ENCODE measurements at regions not wholly inside any gene's neighbourhood (a gene's known extent, or its start where the extent isn't known, plus 50 kb on each side); places are given as distances from the start of the nearest gene placed in this dataset.

DNA sequence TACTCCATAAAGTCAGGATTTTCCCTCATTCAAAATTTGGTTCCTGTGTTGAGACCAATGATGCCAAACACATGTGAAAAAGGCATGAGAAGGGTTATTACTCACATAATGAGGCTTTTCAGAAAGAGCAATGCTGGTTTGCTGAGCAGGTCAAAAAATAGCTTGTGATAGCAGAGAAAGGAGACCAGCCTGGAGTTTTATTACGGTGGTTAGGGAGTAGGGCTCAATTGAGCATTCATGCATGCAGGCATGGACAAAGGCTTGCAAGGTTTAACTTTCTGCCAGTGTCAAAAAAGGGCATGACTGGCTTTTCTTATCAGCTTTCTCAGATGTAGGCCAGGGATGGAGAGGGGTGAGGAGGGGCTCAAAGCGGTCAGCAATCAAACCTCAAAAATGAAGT, 628.3 kb downstream of the DNAH5 start:
- H3K4me3 Mint-ChIP-seq (ENCODE audit: unreplicated experiment), result no peak overlapping the region

DNA sequence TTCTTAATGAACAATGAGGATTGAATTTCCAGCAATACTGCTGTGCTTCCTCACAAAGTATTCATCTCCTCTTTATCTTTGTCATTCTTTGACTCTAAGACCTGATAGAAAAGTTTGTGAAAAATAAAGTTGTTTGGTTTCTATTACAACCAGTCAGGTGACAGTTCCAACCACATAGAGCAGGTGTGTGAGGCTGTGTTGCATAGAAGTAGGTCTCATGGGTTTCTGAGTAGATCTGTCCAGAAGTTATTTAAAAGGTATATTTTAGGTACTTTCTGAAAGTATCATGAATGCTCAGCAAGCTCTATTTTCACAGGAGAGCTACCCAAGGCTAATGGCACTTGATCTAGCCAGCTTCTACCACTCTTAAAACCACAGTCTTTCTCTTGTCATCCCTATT, 637.0 kb downstream of the DNAH5 start:
- TF ChIP-seq, protein P1, sequence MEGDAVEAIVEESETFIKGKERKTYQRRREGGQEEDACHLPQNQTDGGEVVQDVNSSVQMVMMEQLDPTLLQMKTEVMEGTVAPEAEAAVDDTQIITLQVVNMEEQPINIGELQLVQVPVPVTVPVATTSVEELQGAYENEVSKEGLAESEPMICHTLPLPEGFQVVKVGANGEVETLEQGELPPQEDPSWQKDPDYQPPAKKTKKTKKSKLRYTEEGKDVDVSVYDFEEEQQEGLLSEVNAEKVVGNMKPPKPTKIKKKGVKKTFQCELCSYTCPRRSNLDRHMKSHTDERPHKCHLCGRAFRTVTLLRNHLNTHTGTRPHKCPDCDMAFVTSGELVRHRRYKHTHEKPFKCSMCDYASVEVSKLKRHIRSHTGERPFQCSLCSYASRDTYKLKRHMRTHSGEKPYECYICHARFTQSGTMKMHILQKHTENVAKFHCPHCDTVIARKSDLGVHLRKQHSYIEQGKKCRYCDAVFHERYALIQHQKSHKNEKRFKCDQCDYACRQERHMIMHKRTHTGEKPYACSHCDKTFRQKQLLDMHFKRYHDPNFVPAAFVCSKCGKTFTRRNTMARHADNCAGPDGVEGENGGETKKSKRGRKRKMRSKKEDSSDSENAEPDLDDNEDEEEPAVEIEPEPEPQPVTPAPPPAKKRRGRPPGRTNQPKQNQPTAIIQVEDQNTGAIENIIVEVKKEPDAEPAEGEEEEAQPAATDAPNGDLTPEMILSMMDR (IDR thresholded peaks at IDR 0.05; ENCODE audit: partially characterized antibody, unreplicated experiment), result no peak
- Mint-ChIP-seq H3K27me3 (ENCODE audit: unreplicated experiment) (no peaks in the 10 kb centered on the region), H3K36me3 (ENCODE audit: unreplicated experiment) (no peaks in the 10 kb centered on the region), H3K4me3 (ENCODE audit: unreplicated experiment) (no peak overlapping the region), H3K27ac (ENCODE audit: unreplicated experiment) (no peak overlapping the region), H3K4me1 (ENCODE audit: low read depth, unreplicated experiment) (no peaks in the 10 kb centered on the region), H3K9me3 (ENCODE audit: unreplicated experiment) (no peaks in the 10 kb centered on the region)
- no peak for DNase-seq

More for the DNA sequence above, 628.3 kb downstream of the DNAH5 start:
- no peaks in the 10 kb centered on the region for H3K4me1 Mint-ChIP-seq (ENCODE audit: low read depth, unreplicated experiment)
- TF ChIP-seq, protein P1 (IDR thresholded peaks at IDR 0.05; ENCODE audit: partially characterized antibody, unreplicated experiment), result no peak
- peaks cover 2% of the 10 kb centered on the region for H3K9me3 Mint-ChIP-seq (ENCODE audit: unreplicated experiment)
- peaks cover 5% of the 10 kb centered on the region for H3K27me3 Mint-ChIP-seq (ENCODE audit: unreplicated experiment)
- DNase-seq, result no peak
- H3K27ac Mint-ChIP-seq (ENCODE audit: unreplicated experiment), result no peak overlapping the region
- no peaks in the 10 kb centered on the region for H3K36me3 Mint-ChIP-seq (ENCODE audit: unreplicated experiment)

DNA sequence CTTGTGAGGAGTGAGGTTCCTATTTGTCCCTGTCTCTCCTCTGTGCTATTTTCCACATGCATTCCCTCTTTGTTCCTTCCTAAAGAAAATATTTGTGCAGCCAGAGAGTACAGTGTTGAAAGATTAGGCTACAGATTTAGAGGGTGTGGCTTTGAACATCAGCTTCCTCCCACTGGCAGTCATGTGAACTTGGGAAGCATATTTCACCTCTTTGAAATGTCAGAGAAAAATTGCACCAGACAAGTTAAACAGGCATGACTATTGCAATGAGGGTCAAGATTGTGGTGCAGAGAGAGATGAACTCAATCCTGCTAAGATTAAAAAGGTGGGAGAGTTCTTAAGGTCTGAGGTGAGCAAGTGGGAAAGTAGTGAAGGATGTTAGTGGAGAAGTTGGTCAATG, 641.0 kb downstream of the DNAH5 start:
- H3K36me3 Mint-ChIP-seq (ENCODE audit: unreplicated experiment), result no peaks in the 10 kb centered on the region
- H3K9me3 Mint-ChIP-seq (ENCODE audit: unreplicated experiment), result no peaks in the 10 kb centered on the region
- H3K4me1 Mint-ChIP-seq (ENCODE audit: low read depth, unreplicated experiment), result no peaks in the 10 kb centered on the region
- no peak overlapping the region for H3K27ac Mint-ChIP-seq (ENCODE audit: unreplicated experiment)
- TF ChIP-seq, protein P1 (IDR thresholded peaks at IDR 0.05; ENCODE audit: partially characterized antibody, unreplicated experiment), result no peak
- no peak overlapping the region for H3K4me3 Mint-ChIP-seq (ENCODE audit: unreplicated experiment)
- H3K27me3 Mint-ChIP-seq (ENCODE audit: unreplicated experiment), result no peaks in the 10 kb centered on the region
- DNase-seq, result no peak

DNA sequence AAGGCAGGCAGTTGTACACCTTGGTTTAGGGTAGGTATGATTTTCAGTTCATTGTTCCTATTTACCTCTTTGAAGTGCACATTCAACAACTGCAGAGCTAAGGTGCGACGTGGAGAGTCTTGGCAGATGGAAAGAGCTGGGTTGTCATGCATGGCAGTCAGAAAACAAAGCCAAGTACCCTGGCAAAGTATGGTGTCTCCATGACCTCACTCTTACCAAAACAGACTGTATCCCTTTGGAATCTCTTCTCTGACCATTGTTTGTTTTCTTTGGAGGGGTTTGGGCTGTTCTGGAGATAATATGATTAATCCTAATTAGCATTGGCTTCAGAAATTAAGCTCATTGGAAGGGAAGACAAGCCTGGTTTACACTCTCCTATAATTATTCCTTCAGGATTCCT, 665.7 kb downstream of the DNAH5 start:
- H3K9me3 Mint-ChIP-seq (ENCODE audit: unreplicated experiment), result no peaks in the 10 kb centered on the region
- no peak overlapping the region for H3K4me3 Mint-ChIP-seq (ENCODE audit: unreplicated experiment)
- H3K27me3 Mint-ChIP-seq (ENCODE audit: unreplicated experiment), result no peaks in the 10 kb centered on the region
- no peaks in the 10 kb centered on the region for H3K4me1 Mint-ChIP-seq (ENCODE audit: low read depth, unreplicated experiment)
- no peak for DNase-seq
- H3K36me3 Mint-ChIP-seq (ENCODE audit: unreplicated experiment), result no peaks in the 10 kb centered on the region
- no peak overlapping the region for H3K27ac Mint-ChIP-seq (ENCODE audit: unreplicated experiment)
- TF ChIP-seq, protein P1 (IDR thresholded peaks at IDR 0.05; ENCODE audit: partially characterized antibody, unreplicated experiment), result no peak

DNA sequence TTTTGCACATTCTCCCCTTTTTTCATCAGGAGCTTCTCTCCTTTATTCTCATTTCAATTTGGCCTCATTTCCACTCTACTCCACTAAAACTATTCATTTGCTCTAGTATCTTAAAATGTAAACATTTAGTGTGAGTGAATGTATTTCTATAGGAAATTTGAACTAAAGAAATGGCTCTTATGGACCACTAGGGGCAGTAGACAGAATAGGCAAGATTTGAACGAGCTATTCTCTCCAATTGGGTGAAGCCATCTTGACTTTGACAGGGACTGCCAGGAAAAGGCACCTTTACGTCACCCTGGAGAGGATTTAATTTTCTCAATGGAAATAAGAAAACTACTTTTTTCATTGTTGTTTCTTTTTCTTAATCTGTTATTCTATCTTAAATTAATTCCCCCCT, 666.3 kb downstream of the DNAH5 start:
- no peak overlapping the region for H3K27ac Mint-ChIP-seq (ENCODE audit: unreplicated experiment)
- no peaks in the 10 kb centered on the region for H3K4me1 Mint-ChIP-seq (ENCODE audit: low read depth, unreplicated experiment)
- no peaks in the 10 kb centered on the region for H3K9me3 Mint-ChIP-seq (ENCODE audit: unreplicated experiment)
- H3K27me3 Mint-ChIP-seq (ENCODE audit: unreplicated experiment), result no peaks in the 10 kb centered on the region
- TF ChIP-seq, protein P1 (IDR thresholded peaks at IDR 0.05; ENCODE audit: partially characterized antibody, unreplicated experiment), result peak; percentile 71
- H3K4me3 Mint-ChIP-seq (ENCODE audit: unreplicated experiment), result no peak overlapping the region
- DNase-seq, result no peak
- no peaks in the 10 kb centered on the region for H3K36me3 Mint-ChIP-seq (ENCODE audit: unreplicated experiment)
